Activated naive CD4-positive, alpha-beta T cell treated with anti-CD3 and anti-CD28 coated beads, Interleukin-2, amount 50 U/mL, for 16 hours (primary cell): ENCODE measurements at regions not wholly inside any gene's neighbourhood (a gene's known extent, or its start where the extent isn't known, plus 50 kb on each side); places are given as distances from the start of the nearest gene placed in this dataset.

Experiments used
- DNase-seq: peaks from one replicate; pipeline ENCODE4 v3.0.0-alpha.2; 2020

DNA sequence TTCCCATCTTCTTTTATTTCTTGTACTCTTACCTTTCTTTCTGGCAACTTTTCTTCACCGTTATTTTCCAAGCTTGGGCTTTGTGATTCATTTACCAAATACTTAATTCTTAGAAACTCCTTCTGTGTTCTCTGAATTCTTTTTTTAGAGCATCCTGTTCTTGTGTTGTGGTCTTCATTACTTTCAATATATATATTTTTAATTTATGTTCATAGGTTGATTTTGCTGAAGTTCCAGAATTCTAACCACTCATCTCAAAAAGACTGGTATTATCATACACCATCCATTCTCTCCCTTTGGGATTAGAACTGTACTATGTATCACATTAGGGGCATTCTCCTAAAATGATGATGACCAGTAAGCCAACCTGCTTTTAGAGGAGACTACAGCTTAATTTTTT lies 362.3 kb upstream of the CBLB start:
- no peak for DNase-seq

DNA sequence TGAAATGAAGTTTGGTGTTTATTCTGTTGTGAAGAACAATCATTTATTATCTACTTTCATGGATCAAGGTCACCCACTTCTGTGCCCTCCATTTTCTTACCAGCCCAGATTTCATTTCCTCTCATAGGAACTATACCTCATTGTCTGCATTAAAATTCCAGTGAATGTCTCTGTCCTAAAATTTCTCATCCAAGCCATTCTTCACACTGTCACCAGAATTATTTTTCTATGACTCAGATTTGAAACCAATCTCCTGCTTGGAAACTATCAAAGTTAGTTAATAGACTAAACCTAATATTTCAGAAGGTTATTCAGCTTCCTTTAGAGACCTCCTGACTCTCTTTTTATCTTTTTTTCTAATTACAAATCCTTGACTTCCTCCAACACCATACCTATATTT lies 364.1 kb upstream of the CBLB start:
- no peak for DNase-seq

DNA sequence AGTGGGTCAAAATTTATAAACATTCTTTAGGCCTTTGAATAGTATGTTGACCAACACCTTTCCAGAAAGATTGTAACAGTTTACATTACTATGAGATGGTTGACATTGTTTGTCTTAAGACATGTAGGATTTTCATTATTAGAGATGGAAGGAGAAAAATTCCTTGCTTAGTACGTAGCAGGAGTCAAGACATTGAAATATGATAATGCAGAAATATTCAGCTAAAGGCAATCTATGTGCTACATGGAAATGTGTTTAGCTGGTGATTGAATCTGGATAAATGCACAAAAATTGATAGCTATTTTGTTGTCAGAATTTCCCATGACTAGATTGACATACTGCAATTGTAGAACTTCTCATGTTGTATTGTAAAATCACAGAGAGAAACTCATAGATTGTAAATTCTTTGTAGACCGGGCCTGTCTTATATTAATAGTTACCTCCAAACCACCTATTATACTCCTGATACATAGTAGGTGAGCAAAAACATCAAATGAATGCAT lies 370.4 kb upstream of the CBLB start:
- no peak for DNase-seq

DNA sequence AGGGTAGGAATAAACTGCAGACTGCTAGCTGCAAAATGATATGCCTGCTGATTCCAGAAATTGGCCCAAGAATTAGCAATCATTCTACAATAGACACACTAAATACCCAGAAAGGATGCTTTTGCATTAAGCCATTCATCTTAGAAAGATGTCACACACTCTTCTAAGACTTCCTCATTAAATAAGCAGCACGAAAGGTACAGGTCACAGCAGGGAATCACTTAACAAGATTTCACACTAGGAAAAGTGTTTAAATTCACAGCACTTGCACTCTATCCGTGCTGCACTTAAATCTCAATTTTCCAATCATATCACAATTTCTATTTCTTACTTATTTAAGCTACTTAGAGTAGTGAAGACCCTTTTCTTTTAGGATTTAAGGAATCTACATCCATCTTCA lies 372.8 kb upstream of the CBLB start:
- no peak for DNase-seq

DNA sequence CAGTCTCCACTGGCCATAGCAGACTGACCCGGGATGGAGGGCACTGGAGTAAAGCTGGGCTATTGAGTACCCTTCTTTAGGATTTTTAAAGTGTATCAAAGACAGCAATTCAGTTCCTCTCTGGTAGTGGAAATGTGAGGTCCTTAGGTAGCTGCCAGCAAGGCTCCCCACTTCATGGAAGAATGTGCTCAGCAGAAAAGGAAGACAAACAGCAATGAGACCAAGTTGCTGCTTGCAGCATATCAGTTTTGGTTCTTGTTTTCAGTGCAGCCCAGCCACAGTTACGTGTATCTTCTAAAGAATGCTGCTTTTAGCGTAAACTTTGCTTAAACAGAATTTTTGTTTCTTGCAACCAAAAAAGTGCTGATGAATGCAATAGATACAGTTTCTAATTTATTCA lies 374.0 kb upstream of the CBLB start:
- no peak for DNase-seq

DNA sequence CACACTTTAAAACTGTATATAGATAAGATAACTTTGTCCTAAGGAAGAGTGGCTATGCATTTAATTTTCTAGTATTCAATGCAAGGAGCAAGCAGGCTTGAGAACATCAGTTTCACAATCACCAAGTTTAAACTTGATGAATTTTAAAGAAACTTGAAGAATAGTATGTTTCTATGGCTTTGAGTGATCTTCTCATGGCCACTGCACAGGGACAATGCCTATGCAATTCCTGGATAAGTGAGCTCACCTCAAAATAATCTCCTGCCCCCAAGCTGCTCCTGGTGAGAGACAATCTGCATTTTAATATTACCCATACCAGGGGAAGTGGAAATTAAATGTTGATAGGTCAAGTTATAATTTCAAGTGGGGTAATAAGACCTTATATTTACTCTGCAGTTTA lies 376.6 kb upstream of the CBLB start:
- DNase-seq: no peak

DNA sequence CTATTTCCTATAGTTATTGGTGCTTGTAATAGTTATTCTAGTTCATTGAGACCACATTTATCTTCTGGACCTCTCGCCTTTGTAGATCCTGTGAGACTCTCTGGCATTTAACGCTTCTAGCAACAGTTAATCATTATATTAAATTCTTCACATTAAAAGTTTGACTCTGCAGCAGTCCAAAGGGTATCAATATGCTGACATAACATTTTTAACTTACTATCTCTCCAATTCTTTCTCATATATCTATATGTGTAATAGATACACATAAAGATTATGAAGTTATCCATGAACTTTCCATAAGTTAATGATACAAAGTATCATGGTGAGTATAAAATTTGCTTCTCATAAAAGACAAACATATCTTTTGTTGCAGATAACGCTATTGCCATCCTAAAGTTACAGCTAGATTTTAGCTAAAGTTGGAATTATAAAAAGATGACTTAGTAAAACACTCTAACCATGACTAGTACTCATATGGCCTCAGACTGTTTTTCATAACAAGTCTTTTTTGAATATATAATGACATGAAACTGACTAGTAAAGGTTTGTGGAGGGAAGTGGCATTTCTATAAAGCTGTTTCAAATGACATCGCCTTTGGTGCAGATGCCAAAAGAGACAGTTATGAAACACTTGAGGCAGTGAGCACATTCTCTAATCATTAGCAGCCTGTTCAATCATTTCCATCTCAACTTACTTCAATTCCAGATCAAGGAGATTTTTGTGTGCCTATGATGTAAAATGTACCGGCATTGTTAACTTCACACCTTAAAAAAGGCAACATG lies 379.3 kb upstream of the CBLB start:
- no peak for DNase-seq

DNA sequence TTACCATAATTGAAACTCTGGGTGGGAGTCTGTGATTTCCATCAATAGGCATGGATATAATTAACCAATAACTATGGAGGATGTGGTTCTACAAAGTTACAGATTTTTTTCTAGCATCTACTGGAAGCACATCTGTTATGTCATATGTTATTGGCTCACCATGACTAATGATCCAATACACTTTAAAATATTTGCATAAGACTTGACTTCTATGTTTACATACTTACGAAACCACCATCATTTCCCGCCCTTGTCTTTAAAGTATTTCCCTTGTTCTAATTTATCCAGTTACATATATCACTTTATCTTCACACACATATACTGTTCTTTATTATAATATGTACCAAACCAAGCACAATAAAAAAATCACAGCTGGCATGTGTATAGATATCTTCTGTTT lies 380.3 kb upstream of the CBLB start:
- no peak for DNase-seq

DNA sequence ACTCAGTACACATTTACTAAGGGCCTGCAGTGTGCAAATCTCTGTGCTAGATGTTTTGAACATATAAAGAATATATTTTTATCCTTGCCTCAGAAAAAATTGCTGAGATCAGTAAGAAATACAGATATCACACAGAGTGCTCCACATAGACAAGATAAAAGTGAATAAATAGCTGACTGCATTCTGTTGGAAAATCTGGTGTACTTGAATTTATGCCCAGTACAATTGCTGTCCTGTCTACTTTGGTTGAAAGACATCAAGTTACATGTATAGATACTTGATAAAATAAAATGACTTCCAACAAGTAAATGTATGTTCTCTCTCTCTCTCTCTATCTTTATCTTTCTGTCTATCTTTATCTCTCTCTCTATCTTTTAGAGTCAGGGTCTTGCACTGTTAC lies 381.2 kb upstream of the CBLB start:
- DNase-seq: no peak

DNA sequence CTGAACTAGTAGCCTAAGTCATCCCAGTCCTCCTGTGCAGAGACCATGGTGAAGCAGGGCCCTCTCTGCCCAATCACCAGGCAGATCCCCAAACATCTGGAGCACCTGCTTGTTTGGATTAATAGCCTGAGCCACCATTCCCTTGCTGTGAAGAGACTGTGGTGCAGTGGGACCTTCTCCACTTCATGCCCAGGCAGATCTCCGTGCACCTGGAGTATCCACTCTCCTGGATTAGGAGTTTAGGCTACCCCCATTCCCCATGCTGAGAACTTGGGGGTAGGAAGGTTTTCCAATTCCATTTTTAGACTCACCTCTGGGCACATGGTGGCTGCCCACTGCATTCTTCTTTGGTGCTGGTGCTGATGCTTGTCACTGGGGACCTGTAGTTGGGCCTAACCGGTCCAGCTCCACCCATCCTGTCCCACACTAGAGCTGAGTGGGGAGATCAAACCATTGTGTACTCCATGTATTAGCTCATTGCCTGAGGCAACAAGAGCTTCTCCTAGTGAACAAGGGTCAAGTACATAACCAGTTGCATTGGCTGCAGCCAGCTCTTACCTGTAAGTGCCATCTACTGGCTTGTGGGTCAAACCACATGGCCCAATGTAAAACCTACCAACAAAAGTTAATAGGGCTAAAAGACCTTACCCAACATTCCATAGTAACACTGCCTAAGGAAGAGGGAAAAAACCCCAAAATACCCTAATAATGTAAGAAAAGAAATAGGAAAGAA lies 382.5 kb upstream of the CBLB start:
- no peak for DNase-seq

DNA sequence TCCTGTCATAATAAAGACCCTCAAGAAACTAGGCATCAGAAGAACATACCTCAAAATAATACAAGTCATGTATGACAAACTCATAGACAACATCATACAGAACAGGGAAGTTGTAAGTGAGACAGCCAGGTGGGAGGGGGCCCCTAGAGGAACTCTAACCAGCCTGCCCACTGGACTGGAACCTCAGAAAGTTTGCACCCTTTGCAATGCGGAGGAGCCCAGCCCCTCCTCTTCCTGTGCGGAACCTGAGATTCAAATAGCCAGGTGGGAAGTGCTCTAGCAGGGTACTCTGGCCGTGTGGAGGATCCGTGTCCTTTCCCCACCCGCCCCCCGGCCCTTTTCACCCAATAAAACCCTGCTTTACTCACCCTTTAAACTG lies 387.0 kb upstream of the CBLB start:
- no peak for DNase-seq

DNA sequence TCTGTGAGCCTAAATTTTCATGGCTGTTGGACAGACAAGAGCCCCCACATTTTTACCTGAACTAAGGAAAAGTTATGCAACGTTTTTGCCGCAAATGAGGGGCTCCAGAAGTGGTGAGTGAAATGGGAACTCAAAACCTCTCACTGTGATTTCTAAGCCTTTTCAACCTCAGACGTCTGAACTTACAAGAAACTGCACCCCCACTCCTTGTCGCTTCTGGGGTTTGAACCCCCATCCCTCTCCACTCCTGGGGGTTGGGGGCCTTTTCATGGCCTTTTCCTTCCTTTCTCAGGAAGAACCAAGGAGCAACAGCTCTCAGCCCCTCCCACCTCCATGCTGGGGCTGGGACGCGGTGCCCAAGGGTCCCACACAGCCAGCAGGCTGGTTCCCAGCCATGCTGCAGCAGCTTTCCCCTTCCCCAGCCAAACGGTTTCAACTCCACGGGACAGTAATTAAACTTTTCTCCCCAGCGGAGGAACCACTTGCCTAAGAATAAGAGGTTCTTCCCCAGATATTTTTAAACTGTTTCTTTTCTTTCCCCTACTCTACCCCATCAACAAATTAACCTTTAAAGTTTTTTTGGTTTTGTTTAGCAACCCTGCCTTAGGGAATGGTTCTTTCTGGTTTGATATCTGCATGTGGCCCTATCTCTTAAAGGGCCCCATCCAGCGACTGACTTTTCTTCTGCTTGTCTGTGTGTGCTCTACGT lies 387.6 kb upstream of the CBLB start:
- DNase-seq: no peak

DNA sequence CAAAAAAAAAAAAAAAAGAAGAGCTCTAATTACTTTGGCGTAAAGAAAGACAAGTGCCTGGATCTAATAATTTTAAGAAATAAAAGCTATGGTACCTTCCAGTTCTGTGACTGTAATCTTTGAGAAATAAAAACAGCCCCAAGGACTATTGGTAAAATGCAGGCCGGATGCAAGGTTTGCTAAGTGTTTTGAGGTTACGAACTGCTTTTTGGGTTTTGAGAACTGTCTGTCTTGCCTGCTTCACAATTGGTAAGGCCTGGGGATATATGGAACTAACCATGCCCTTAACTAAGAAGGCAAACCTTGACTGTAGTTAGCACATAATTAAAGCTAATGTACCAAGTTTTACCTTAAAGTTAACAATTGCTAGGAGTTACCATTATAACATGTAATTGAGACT lies 388.4 kb upstream of the CBLB start:
- no peak for DNase-seq

DNA sequence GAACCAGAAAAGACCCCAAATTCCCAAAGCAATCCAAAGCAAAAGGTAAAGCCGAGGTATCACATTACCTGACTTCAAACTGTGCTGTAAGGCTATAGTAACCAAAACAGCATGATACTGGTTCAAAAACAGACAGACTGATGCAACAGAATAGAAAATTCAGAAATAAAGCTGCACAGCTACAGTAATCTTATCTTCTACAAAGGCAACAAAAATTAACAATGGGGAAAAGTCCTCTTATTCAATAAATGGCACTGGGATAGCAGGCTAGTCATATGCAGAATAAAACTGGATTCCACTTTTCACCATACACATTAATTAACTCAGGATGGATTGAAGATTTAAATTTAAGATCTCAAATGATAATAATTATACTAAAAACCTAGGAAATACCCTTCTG lies 392.6 kb upstream of the CBLB start:
- DNase-seq: no peak

DNA sequence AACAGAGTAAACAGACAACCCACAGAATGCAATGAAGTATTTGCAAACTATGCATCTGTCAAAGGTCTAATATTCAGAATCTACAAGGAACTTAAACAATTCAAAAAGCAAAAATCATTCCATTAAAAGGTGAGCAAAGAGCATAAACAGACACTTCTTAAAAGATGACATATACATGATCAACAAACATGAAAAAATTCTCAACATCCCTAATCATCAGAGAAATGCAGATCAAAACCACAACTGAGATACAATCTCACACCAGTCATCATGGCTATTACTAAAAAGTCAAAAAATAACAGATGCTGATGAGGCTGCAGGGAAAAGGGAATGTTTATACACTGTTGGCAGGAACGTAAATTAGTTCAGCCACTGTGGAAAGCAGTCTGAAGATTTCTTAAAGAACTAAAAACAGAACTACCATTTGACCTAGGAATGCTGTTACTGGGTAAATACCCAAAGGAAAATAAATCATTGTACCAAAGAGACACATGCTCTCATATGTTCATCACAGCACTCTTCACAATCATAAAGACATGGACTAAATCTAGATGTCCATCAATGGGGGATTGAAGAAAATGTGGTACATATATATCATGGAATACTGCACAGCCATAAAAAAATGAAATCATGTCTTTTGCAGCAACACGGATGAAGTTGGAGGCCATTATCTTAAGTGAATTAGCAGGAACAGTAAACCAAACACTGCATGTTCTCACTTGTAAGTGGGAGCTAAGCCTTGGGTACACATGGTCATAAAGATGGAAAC lies 393.3 kb upstream of the CBLB start:
- DNase-seq: no peak

DNA sequence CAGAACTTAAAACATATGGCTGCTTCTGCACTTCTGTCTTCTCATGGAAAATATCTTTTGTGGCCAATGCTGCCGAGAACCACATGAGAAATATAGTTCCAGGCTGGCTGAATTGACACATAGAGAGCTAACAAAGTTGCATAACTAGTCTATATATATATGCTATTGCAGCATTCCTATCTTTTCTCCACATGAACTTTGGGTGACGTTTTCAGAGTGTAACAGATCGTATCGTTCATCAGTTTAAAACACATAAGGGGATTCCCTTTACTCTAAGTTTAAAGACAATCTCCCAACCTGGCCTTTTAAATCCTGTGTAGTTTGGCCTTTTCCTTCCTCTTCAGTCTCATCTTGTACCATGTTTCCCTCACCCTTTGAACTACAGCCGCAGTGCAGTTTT lies 394.2 kb upstream of the CBLB start:
- no peak for DNase-seq

DNA sequence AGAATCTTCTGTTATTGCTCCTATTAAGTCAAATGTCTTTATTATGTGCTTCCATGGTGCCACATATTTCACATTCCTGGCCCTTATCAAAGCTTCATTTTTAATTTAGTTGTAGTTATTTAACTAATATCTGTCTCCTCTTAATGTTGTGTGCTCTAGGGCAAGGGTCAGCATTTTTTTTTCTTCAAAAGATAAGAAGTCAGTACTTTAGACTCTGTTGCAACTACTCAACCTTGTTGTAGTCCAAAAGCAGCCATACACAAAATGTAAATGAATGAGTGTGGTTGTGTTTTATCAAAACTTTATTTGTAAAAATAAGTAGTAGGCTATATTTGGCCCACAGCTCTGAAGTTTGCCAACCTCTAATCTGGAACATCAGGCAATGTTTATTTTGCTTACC lies 394.7 kb upstream of the CBLB start:
- no peak for DNase-seq

DNA sequence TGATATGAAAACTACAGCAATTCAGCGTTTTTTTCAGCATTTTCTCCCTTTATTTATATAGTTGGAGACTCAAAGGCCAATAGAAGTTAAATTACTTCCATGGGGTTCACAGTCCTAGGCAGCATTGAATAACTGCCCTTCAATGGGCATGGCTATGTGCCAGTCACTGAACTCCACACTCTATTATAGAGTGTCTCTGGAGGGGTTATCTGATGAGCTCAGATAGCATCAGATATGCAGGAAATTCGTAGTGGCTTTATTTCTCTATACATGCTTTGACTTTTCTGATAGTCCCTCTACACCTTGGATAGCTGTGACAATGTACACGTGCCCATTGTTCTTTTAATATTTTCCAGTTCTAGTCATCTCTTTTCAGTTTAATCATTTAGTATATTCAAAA lies 396.9 kb upstream of the CBLB start:
- DNase-seq: no peak

DNA sequence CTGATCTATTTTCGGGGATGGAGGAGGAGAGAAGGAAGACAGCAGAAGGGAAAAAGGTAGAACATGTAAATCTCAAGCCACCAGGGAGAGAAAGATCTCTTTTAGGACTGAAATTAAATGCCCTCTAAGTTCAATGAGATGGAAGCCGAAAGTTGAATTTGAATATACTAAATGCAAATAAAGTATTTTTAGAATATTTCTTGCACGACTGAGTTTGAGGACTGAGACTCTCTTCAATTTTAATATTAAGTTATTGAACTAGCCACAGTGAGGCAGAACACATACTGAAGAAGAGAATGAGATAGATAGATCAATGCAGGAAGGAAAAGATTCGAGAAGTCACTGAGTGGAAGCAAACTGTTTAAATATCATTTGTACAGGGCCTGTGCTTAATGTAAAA lies 399.9 kb upstream of the CBLB start:
- DNase-seq: no peak

DNA sequence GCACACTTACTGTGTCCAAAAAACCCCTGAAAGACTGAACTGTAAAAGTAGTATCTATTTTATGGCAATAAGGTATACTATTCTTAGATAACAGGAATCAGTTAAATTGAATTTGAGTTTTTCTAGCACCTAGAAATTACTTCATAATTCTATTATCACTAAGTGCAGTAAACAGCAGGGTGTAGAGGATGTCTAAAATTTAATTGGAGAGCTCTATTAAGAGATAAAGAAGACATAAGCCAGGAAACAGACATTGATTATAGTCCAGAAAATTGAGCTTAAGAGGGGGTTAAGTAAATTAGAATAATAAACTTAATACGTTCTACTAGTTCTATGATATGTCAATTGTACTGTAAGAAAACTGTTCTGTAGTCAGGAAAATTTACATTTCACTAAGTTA lies 403.5 kb upstream of the CBLB start:
- DNase-seq: no peak

DNA sequence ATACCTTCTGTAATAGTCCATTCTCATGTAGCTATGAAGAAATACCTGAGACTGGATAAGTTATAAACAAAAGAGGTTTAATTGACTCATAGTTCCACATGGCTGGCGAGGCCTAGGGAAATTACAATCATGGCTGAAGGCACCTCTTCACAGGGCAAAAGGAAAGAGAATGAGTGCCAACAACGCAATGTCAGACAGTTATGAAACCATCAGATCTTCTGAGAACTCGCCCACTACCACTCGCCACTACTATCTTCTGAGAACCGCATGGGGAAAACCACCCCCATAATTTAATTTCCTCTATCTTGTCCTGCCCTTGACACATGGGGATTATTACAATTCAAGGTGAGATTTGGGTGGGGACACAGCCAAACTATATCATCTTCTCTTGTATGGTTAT lies 406.8 kb upstream of the CBLB start:
- no peak for DNase-seq

DNA sequence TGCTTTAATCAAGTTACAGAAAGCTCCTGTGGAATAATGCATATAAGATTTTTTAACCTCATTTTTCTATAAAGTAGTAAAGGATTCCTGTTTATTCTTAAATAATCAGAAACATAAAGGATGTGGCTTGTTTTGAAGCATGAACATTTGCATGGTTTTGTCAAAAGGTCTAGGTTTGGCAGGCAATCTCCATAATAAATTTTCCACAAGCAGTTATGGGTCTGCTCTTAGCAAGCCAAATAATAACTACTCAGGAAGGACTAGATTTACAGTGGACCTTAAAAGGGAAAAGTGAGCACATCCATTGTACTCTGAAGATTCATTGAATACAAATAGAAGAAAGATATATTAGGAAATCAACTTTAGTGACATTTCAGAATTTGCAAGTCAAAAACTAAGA lies 407.3 kb upstream of the CBLB start:
- DNase-seq: no peak
